GM21737 (cell line): ENCODE measurements at regions not wholly inside any gene's neighbourhood (a gene's known extent, or its start where the extent isn't known, plus 50 kb on each side); places are given as distances from the start of the nearest gene placed in this dataset.
A peak's percentile ranks its signal among the peaks of the same experiment; 100 is the strongest.

ENCODE experiments used
- ATAC-seq: cut with Tn5 transposase; IDR thresholded peaks from one replicate; pipeline ENCODE4 v1.9.1; 2021; ENCODE audit warnings: mild to moderate bottlenecking, moderate library complexity; ENCODE audit not compliant: unreplicated experiment

DNA sequence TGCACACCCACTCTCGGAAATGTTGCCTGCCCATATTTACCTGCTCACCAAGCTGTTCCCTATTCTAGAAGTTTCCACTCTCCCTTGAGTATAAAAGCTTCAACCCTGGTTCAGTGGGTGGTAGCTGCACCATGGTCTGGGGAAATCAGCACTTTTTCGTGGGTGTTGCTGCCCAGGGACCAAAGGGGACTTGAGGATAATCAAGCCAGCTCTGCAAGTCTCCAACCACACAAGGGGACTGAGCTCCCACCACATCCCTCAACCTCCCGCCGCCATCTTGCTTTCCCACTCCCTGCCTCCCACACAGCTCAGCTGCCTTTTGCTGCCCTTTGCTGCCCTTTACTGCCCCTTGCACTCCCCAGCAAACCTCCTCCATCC lies 210.0 kb downstream of the AUH start:
- no peak for ATAC-seq

DNA sequence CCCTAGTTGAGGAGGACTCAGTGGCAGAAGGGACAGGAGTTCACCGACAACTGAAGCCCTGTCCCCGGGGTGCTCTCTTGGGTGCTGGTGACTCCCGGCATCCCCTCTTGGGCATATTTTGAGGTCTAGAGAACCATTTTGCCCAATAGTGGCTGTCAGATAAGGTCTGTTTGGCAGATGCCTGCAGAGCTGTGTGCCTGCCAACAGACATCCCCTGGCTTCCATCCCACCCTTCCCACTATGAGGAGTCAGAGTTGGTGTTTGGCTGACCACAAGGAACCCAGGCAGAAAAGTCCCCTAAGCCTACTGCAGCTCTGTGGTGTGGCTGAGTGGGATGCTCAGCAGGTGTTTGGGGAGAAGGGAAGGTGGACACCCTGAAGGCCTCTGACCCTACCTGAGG lies 207.0 kb downstream of the AUH start:
- no peak for ATAC-seq

DNA sequence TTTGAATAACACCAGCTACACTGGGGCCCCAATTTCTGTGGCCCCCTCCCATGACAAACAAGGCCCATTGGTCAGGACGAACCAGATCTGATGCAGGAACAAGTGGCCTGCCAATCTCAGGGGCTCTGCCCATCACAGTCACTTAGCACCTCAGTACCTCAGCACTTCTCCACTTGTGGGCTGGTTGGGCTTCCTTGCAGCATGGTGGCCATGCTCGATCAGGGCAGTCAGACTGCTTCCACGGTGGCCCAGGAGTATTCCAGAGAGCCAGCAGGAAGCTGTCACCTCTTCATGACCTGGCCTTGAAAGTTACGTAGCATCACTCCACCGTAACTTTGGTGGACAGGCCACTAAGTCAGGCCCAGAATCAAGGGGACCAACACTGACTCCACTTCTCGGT lies 206.5 kb downstream of the AUH start:
- no peak for ATAC-seq

DNA sequence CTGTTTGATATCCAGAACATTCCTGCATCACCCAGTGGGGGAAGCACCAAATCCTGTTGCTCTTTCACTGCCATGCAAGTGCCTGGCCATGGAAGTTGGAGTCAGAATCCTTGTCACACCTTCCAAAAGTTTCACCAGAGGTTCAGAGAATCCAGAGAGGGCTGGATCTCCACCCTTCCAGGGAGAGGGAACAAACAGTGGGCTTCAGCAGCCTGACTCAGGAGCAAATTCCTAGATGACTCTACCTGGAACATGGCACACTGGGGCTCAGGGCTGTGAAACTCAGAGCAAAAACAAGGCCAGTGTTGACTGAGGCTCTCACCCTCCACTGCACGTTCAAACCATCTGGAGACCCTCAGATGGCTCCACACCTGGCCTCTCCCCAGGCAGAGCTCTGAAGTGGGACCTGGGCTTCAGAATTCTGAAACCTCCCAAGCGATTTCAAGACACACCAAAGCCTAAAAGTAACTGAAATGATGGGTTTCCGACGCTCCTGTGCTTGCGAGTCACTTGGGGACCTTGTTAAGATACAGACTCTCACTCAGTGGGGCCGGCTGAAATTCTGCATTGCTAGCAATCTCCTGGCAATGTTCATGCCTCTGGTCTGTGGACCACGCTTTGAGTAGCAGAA lies 205.9 kb downstream of the AUH start:
- no peak for ATAC-seq

DNA sequence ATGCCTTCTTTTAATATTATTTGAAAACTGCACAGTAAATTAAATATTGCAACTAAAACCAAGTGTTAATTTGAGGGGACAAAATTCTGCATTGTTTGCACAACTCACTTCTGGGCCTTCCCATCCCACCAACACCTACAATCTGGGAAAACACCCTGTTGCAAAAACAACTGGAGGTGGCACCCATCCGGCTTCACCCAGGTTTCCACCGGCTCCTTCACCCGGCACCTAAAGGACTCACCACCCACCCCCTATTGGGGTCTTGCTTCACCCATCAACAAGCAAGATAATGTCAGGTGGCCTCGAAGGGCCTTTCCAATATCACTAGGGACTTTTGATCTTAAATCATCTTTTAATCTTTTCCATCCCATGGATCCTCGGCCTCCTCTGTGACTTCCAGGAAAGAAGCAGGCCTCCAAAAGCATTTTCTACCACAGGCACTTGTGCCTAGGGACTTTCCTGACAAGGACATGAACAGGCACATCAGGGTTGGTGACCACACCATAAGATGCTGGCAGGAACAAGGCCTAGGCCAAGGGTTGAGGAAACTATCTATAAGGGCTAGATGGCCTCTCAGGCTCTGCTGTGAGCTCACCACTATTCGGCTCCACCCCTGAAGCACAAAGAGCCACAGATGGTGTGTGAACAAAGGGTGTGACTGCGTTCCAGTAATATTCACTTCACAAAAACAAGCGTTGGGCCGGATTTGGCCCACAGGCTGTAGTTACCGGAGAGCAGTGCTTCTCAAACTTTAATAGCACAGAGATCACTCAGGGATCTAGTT lies 205.1 kb downstream of the AUH start:
- no peak for ATAC-seq

DNA sequence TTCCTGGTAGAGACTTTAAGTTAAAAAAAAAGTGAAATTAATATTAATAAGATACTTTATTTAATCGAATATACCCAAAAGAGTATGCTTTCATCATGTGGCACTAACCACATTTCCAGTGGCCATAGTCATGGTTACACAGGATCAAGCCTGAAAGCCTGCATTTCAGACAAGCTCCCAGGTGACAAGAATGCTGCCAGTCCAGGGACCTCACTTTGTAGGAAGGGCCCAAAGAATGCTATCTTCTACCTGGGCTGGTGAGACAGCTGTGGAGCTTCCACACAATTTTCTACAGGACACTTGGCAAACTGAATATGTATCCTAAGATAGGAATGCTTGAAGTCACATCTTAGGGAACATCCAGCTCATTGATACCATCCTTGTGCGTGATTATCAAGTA lies 203.8 kb downstream of the AUH start:
- no peak for ATAC-seq

DNA sequence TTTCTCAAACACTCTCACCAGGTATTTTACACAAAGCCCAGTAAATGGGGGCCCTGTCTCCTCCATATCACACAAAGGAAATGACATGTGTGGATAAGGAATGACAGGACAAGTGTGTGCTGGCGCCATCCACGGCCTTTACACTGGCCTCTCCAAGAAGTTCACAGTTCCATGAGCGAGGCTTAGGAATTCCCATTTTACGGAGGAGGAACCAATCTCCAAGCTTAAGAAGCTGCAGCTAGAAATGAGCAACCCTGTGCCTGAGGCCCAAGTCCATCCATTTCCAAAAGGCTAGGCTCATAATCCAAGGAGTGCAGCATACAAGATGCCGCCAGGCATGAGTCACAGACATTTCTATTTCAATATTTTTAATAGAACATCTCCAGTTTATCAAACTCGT lies 203.4 kb downstream of the AUH start:
- ATAC-seq = no peak

DNA sequence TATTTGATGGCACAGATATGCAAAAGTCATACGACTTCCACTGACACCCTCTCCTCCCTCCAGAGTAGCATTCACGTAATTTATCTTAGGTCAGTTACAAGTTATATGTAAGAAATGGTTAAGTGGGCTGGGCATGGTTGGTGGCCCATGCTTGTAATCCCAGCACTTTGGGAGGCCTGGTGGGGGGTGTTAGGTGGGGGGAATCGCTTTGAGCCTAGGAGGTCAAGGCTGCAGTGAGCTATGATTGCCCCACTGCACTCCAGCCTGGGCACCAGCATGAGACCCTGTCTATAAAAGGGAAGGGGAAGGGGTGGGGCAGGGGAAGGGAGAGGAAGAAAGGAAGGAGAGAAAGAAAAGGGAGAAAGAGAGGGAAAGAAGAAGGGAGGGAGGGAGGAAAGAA lies 202.8 kb downstream of the AUH start:
- no peak for ATAC-seq

DNA sequence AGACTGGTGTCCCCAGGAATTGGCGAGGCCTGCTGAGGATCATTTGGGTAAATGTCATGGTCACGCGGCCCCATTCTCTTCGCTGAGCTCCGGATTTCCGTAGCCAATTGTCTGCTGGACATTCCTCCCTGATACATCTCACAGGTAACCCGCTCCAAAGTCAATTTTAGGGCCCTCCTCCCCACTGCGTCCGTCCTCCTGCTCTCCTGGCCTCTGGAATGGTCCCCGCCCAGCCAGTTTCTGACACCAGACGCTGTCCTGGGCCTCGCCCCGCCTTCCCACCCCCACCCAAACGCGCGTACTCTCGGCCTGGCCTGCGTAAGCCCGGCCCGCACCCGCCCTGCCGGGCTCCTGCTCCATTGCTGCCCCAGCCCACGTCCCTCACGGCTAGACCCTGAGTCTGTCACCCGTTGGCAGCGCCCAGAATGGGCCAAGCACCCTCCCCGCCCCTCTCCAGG lies 202.0 kb downstream of the AUH start:
- no peak for ATAC-seq

DNA sequence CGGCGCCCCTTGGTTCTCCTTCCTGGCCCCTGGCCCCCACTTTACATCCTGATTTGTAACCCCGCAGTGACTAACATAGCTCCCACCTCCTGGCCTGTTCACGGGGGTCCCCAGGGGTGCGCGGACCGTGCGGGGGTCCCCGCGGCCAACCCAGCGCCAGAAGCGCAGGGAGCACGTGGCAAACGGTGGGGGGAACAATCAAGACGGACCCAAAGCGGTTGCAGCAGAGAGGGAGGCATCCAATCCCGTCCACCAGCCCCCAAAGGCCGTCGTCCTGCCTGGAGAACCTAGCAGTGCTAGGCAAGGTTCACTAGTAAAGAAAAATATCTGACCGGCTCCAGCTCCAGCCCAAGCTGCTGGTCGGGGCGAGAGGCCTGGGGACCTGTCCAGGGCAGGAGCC lies 201.5 kb downstream of the AUH start:
- no peak for ATAC-seq

DNA sequence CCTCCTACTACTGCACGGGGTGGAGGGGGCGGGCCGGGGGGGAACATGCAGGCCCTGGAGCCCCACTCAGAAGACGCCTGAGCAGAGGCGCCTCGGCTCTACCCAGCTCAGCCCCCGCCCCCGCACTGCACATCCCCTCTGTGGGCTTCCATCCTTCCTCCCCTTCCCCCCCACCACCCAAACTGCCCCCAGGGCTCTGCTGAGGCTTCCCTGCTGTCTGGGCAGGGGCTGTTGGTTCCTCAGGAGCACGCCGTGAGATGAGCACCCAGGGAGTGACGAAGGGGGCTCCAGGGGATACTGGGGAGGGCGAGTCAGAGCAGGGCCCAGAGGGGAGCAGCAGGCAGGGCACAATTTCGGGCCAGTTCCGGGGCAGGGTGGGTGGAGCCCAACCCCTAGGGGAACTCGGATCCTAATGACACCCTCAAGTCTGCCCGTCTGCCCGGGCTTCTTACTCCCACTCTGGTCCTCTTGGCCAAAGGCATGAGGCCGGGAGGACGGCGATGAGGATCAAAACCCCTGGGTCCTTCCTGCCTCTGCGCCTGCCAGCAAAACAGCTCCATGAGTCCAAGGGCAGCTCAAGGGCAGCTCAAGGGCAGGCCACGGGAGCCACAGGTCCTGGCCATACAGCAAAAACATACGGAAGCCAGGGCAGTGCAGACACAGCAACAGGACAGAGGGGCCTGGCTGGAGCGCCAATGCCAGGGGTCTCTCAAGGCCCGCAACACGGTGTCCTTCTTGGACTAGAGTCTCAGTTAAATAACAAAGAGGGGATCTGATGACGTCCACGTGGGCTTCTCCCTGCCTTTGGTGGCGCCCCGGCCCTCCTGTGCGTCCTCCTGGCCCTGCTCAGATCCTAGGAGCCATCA lies 200.9 kb downstream of the AUH start:
- no peak for ATAC-seq

DNA sequence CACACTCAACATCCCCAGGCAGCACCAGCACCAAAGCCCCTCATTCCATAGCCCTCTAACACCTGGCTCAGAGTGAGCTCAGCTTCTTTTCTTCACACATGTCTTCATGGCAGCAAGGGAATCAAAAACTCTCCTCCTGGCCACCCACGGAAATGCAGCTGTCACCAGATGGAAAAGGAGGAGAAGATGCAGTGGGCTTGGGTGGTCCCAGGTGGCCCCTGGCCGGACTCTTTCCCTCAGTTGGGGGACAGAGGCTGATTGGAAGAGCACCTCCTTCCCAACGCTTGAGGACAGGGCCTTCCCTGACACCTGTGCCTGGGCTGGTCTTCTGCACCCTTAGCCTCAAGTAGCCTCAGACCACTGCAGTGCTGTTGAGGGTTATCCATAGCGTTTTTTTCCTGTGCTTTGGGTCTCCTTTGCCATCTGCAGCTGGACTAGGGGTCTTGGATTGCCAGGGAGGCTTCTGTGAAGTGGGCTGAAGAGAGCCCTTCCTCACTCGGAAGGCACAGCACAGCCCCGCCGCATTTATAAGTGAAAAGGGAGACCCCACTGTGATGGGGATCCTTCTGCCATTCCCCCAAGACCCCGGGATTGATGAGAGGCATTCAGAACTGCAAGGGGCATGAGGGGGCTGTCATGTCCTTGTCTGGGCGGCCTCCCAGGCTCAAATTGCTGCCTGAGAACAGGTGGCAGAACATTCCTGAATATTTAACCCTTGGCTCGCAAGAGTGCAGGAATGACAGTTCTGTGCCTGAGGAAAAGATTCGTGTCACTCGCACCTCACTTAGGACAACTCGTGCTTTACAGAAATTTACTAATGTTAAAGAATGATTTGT lies 200.0 kb downstream of the AUH start:
- no peak for ATAC-seq

DNA sequence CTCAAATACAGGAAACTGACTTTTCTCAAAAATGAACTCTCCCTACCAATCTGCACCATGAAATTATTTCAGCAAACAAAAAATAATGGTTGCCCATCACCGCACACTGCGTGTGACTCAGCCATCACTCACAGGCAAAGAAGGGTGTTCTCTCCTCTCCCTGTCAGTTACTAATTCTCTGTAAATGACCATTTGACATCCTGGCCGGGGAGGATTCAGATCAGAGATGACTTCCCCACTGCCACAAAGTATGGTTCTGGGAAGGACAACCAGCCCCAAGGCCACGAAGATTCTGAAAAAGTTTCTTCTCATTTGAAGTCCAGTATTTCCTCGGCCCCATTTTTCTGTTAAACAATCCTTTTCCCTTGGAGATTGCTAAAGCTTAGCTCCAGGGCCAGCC lies 199.4 kb downstream of the AUH start:
- ATAC-seq = no peak

DNA sequence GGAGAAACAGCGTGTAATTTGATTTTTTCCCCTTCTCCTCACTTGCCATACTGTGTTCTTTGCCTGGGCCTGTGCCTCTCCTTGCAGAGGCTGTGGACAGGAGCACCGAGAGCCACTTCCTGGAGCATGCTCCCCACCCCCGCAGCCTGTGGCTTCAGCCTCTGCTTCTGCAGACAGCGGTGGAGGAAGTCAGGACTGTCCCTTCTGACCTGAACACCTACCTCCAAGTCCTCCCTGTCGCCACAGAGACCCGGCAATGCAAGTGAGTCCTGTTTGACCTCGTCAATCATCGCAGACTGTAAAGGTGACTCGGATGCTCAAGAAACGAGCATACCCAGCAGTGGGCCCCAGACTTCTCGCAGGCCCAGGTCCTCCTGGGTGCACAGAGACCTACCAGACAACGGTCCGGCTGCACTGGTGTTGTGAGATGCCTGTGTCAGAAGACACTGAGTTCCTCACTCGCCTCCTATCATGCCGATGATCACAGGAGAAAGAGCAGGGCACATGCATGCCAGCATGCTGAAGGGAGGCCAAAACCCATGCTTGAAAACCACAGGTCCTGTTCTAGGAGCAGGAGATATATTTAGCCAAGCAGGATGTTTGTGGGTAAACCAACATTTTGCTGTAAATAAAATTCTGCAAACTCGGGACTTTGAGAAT lies 198.8 kb downstream of the AUH start:
- ATAC-seq = peak; percentile 75

DNA sequence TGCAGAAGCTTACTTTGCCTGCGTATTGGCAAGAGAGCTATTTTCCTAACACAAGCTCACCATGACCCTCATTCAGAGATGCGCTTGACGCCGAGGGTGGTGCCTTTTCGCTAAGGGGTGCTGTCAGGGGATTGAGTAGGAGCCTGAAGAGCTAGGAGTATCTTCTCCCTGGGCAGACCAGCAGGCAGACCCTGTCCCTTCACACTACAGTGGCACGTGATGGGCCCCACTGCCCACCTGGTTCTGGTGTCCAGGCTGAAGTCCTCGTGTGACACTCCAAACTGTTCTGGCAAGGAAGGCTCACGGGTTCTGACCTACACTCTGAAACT lies 198.3 kb downstream of the AUH start:
- ATAC-seq = no peak

DNA sequence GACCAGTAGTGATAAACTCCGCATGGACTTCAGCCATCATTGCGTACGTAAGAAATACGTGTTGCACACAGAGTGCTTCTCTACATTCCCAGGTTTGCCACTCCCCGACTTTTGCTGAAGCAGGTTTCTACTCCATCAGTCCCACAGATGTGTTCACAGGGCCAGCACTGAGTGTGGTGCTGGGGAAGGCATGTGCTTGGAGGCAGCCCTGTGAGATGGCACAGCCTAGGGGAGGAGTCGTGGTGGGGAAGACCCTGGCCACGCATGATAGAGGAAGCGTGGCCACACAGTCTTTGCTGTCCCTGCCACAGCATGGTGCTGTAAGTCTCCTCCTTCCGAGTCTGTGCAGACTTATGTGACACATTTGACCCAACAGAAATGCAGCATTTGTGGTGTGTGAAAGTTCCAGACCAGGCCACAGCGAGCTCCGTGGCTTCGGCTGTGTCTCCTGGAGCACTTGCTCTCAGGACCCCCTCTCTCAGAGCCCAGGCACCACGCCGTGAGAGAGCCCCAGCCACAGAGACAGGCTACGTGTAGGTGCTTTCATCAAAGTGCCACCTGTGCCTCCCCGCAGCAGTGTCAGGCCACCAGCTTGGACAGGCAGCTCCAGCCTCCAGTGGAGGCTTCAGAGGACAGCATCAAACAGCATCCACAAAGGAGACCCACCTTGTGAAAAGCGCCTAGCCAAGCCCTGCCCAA lies 197.8 kb downstream of the AUH start:
- no peak for ATAC-seq
